ENCODE measurements at regions not wholly inside any gene's neighbourhood (a gene's known extent, or its start where the extent isn't known, plus 50 kb on each side); places are given as distances from the start of the nearest gene placed in this dataset.
"Not testable (repeated sequence)": the region's sequence is repeated elsewhere in the genome, so short reads cannot be mapped to it uniquely, and the experiment has no call there.

- no peaks in the 10 kb centered on the region for H3K9me3 ChIP-seq
- no peak for DNase-seq
- intact Hi-C loops (cut with DNase I) = no loop called here
- 75 to 89% methylated on average over 5 of the region's 5 CpGs for WGBS, 2 donors
- H3K4me1 ChIP-seq = no peaks in the 10 kb centered on the region
- H3K27ac ChIP-seq = no peak overlapping the region
- no peak for TF ChIP-seq POLR2A (IDR thresholded peaks at IDR 0.05)
- H3K4me3 ChIP-seq (replicated peaks in 1 of 3) = no peak overlapping the region
- no peaks in the 10 kb centered on the region for H3K36me3 ChIP-seq
- no peaks in the 10 kb centered on the region for H3K27me3 ChIP-seq
Observed at GRCh38 chr4:71870456-71870855, 86.6 kb upstream of the GC start.

- TF ChIP-seq POLR2A (IDR thresholded peaks at IDR 0.05) (no peak), CTCF (IDR thresholded peaks at IDR 0.05) (no peak)
- Histone ChIP-seq H3K4me3 (replicated peaks in 1 of 3) (no peak overlapping the region), H3K9me3 (no peaks in the 10 kb centered on the region), H3K4me1 (no peaks in the 10 kb centered on the region), H3K36me3 (no peaks in the 10 kb centered on the region), H3K27ac (no peak overlapping the region), H3K27me3 (no peaks in the 10 kb centered on the region)
- no peak for DNase-seq
- intact Hi-C loops (cut with DNase I) = no loop called here
- WGBS, 2 donors = 96 to 97% methylated on average over 4 of the region's 4 CpGs
Observed at GRCh38 chr4:71872221-71872620, 88.3 kb upstream of the GC start.

GRCh38 chr4:71872767-71873415, 89.0 kb upstream of the GC start:
- Histone ChIP-seq H3K27me3 (no peaks in the 10 kb centered on the region), H3K9me3 (no peaks in the 10 kb centered on the region), H3K27ac (no peak overlapping the region), H3K4me3 (replicated peaks in 1 of 3) (no peak overlapping the region), H3K4me1 (no peaks in the 10 kb centered on the region), H3K36me3 (no peaks in the 10 kb centered on the region)
- 85 to 87% methylated on average over 4 of the region's 4 CpGs for WGBS, 2 donors
- DNase-seq = no peak
- TF ChIP-seq CTCF (IDR thresholded peaks at IDR 0.05) (no peak), POLR2A (IDR thresholded peaks at IDR 0.05) (no peak)
- intact Hi-C loops (cut with DNase I) = no loop called here

GRCh38 chr4:71878376-71878775, 94.5 kb upstream of the GC start:
- 87 to 89% methylated on average over 2 of the region's 2 CpGs for WGBS, 2 donors
- Histone ChIP-seq H3K27me3 (no peaks in the 10 kb centered on the region), H3K27ac (no peak overlapping the region), H3K9me3 (no peaks in the 10 kb centered on the region), H3K4me3 (replicated peaks in 1 of 3) (no peak overlapping the region), H3K4me1 (no peaks in the 10 kb centered on the region), H3K36me3 (no peaks in the 10 kb centered on the region)
- TF ChIP-seq CTCF (IDR thresholded peaks at IDR 0.05) (no peak), POLR2A (IDR thresholded peaks at IDR 0.05) (no peak)
- intact Hi-C loops (cut with DNase I) = no loop called here
- DNase-seq = no peak

GRCh38 chr4:71882113-71882841, 98.4 kb upstream of the GC start:
- H3K27me3 ChIP-seq = no peaks in the 10 kb centered on the region
- H3K4me3 ChIP-seq (replicated peaks in 1 of 3) = no peak overlapping the region
- H3K36me3 ChIP-seq = no peaks in the 10 kb centered on the region
- WGBS, 2 donors = 46 to 54% methylated on average over 6 of the region's 6 CpGs
- no peak overlapping the region for H3K27ac ChIP-seq
- DNase-seq = peak; percentile 71 to 79
- intact Hi-C loops (cut with DNase I) = no loop called here
- H3K9me3 ChIP-seq = no peaks in the 10 kb centered on the region
- TF ChIP-seq POLR2A (IDR thresholded peaks at IDR 0.05) (no peak), CTCF (IDR thresholded peaks at IDR 0.05) (no peak)
- no peaks in the 10 kb centered on the region for H3K4me1 ChIP-seq

- H3K9me3 ChIP-seq; H3K27me3 ChIP-seq; H3K4me1 ChIP-seq; intact Hi-C loops (cut with DNase I); H3K27ac ChIP-seq; H3K4me3 ChIP-seq (replicated peaks in 1 of 3); H3K36me3 ChIP-seq; DNase-seq: not testable (repeated sequence)
- WGBS, 2 donors = 77 to 90% methylated on average over 5 of the region's 5 CpGs
Observed at GRCh38 chr4:71900366-71900765, 116.5 kb upstream of the GC start.

- intact Hi-C loops (cut with DNase I); DNase-seq; H3K36me3 ChIP-seq; H3K4me3 ChIP-seq (replicated peaks in 1 of 3); H3K27ac ChIP-seq; H3K4me1 ChIP-seq; H3K27me3 ChIP-seq; H3K9me3 ChIP-seq: not testable (repeated sequence)
- WGBS, 2 donors = 87 to 88% methylated on average over 1 of the region's 1 CpG
Observed at GRCh38 chr4:71905594-71905993, 121.7 kb upstream of the GC start.
